ENCODE measurements at regions not wholly inside any gene's neighbourhood (a gene's known extent, or its start where the extent isn't known, plus 50 kb on each side); places are given as distances from the start of the nearest gene placed in this dataset.

DNA sequence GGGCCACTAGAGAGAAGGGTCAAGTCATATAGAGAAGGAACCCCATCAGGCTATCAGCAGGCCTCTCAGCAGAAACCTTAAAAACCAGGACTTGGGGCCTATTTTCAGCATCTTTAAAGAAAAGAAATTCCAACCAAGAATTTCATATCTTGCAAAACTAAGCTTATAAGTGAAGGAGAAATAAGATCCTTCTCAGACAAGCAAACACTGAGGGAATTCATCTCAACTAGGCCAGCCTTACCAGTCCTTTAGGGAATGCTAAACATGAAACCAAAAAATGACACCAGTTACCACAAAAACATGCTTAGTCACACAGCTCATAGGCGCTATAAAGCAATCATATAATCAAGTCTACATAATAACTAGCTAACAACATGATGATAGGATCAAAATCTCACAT, 407.1 kb downstream of the LRRC70 start:
- no peak for DNase-seq (ENCODE audit: extremely low spot score, unreplicated experiment)
- Mint-ChIP-seq H3K36me3 (no peaks in the 10 kb centered on the region), H3K27ac (no peak overlapping the region), H3K4me3 (no peak overlapping the region), H3K27me3 (no peaks in the 10 kb centered on the region), H3K9me3 (peaks cover 9% of the 10 kb centered on the region), H3K4me1 (ENCODE audit: unreplicated experiment) (no peaks in the 10 kb centered on the region)
- TF ChIP-seq, protein P1, sequence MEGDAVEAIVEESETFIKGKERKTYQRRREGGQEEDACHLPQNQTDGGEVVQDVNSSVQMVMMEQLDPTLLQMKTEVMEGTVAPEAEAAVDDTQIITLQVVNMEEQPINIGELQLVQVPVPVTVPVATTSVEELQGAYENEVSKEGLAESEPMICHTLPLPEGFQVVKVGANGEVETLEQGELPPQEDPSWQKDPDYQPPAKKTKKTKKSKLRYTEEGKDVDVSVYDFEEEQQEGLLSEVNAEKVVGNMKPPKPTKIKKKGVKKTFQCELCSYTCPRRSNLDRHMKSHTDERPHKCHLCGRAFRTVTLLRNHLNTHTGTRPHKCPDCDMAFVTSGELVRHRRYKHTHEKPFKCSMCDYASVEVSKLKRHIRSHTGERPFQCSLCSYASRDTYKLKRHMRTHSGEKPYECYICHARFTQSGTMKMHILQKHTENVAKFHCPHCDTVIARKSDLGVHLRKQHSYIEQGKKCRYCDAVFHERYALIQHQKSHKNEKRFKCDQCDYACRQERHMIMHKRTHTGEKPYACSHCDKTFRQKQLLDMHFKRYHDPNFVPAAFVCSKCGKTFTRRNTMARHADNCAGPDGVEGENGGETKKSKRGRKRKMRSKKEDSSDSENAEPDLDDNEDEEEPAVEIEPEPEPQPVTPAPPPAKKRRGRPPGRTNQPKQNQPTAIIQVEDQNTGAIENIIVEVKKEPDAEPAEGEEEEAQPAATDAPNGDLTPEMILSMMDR (conservative IDR thresholded peaks at IDR 0.05), result no peak

DNA sequence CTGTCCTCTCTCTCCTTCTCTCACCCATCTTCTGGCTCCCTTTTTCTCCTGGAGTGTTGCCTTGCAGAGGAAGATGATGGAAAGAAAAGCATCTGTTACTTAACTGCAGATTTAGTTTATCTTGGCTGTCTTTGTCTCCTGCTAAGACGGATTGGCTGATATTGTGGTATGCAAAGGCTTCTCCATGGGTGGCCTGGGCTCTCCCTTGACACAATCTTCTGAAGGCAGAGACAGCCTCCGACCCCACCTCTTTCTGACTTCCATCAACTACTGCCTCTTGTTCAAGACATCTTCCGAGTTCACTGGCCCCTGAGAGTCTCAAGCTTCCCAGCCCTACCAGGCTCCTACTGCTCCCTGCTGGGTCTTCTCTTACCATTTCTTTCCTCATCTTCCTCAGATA, 403.7 kb downstream of the LRRC70 start:
- H3K9me3 Mint-ChIP-seq, result peaks cover 9% of the 10 kb centered on the region
- TF ChIP-seq, protein P1 (conservative IDR thresholded peaks at IDR 0.05), result no peak
- H3K4me1 Mint-ChIP-seq (ENCODE audit: unreplicated experiment), result peaks cover 9% of the 10 kb centered on the region
- H3K4me3 Mint-ChIP-seq, result no peak overlapping the region
- no peak for DNase-seq (ENCODE audit: extremely low spot score, unreplicated experiment)
- H3K27ac Mint-ChIP-seq, result no peak overlapping the region
- H3K27me3 Mint-ChIP-seq, result no peaks in the 10 kb centered on the region
- no peaks in the 10 kb centered on the region for H3K36me3 Mint-ChIP-seq

DNA sequence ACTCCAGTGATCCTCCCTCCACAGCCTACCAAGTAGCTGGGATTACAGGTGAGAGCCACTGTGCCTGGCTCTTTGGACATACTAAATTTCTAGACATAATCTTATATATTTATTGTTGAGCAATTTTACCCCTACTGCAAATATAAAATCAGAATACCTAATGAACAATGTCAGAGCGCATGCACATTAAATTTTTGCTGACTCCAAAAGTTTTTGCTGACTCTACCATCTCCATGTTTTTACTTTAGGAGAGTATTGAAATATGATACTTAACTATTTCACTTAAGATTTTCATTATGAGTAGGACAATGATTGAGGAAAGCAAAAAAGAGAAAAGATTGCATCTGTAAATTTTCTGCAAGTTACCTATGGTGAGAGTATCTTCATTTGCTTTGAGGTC, 402.3 kb downstream of the LRRC70 start:
- H3K27me3 Mint-ChIP-seq, result no peaks in the 10 kb centered on the region
- no peak overlapping the region for H3K4me3 Mint-ChIP-seq
- no peak for DNase-seq (ENCODE audit: extremely low spot score, unreplicated experiment)
- no peaks in the 10 kb centered on the region for H3K36me3 Mint-ChIP-seq
- no peaks in the 10 kb centered on the region for H3K9me3 Mint-ChIP-seq
- H3K4me1 Mint-ChIP-seq (ENCODE audit: unreplicated experiment), result peaks cover 9% of the 10 kb centered on the region
- TF ChIP-seq, protein P1 (conservative IDR thresholded peaks at IDR 0.05), result no peak
- no peak overlapping the region for H3K27ac Mint-ChIP-seq

DNA sequence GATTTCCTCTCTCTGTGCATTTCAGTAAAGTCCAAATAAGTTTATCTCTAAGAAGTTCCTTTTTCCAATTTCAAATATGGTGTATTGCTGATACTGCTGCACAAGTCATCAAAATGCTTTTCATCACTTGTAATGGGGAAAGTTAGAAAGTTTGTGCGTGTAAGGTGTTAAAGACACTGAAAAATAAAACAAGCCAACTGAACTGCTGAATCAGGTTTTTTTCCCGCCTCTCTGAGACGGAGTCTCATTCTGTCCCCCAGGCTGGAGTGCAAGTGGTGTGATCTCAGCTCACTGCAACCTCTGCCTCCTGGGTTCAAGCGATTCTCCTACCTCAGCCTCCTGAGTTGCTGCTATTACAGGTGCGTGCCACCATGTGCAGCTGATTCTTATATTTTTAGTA, 400.9 kb downstream of the LRRC70 start:
- TF ChIP-seq, protein P1 (conservative IDR thresholded peaks at IDR 0.05), result no peak
- H3K36me3 Mint-ChIP-seq, result no peaks in the 10 kb centered on the region
- peaks cover 9% of the 10 kb centered on the region for H3K4me1 Mint-ChIP-seq (ENCODE audit: unreplicated experiment)
- H3K27me3 Mint-ChIP-seq, result no peaks in the 10 kb centered on the region
- DNase-seq (ENCODE audit: extremely low spot score, unreplicated experiment), result no peak
- no peaks in the 10 kb centered on the region for H3K9me3 Mint-ChIP-seq
- no peak overlapping the region for H3K4me3 Mint-ChIP-seq
- no peak overlapping the region for H3K27ac Mint-ChIP-seq

DNA sequence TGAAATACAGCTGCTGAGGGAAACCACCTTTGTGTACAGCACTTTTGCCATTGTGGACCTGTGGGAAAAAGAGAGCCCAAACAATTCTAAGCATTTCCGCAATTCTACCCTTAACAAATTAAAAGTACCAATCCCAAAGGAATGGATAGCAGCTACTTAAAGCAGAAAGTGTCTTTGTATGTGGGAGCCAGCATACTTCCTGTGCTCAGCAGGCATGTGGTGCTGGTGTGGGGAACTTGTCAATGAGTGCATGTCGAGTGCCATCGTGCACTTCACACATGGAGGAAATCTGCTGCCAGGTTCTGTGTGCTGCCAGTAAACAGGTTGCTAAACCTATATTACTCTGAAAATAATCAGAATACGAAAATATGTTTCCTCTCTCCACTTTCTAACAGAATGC, 399.0 kb downstream of the LRRC70 start:
- no peak for DNase-seq (ENCODE audit: extremely low spot score, unreplicated experiment)
- H3K36me3 Mint-ChIP-seq, result no peaks in the 10 kb centered on the region
- H3K27me3 Mint-ChIP-seq, result no peaks in the 10 kb centered on the region
- peaks cover 9% of the 10 kb centered on the region for H3K4me1 Mint-ChIP-seq (ENCODE audit: unreplicated experiment)
- TF ChIP-seq, protein P1 (conservative IDR thresholded peaks at IDR 0.05), result no peak
- H3K4me3 Mint-ChIP-seq, result no peak overlapping the region
- no peak overlapping the region for H3K27ac Mint-ChIP-seq
- H3K9me3 Mint-ChIP-seq, result no peaks in the 10 kb centered on the region

DNA sequence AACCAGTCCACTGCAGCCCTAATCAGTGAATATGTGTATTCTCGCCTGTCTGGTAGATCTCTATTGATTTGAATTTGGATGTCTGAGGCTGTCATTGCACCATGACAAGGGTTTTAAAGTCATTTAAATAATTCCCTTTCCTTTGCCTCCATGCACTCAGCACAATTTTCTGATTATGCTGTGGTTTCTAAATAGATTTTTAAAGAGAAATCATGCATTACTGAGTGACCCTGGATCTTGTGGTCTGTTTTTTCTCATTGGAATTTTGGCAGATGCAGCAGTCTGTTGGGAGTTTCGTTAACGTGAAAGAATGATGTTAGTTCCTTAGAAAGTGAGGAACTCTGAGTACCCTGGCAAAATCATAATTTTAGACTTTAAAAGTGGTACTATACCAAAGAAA, 396.0 kb downstream of the LRRC70 start:
- no peaks in the 10 kb centered on the region for H3K9me3 Mint-ChIP-seq
- peaks cover 9% of the 10 kb centered on the region for H3K4me1 Mint-ChIP-seq (ENCODE audit: unreplicated experiment)
- TF ChIP-seq, protein P1 (conservative IDR thresholded peaks at IDR 0.05), result no peak
- H3K4me3 Mint-ChIP-seq, result no peak overlapping the region
- H3K27me3 Mint-ChIP-seq, result no peaks in the 10 kb centered on the region
- DNase-seq (ENCODE audit: extremely low spot score, unreplicated experiment), result no peak
- no peaks in the 10 kb centered on the region for H3K36me3 Mint-ChIP-seq
- H3K27ac Mint-ChIP-seq, result no peak overlapping the region

Measured in type B pancreatic cell (in vitro differentiated cells).